RWPE1 (cell line): ENCODE measurements at regions not wholly inside any gene's neighbourhood (a gene's known extent, or its start where the extent isn't known, plus 50 kb on each side); places are given as distances from the start of the nearest gene placed in this dataset.

Source experiments
- CTCF ChIA-PET: fragments of 350-600 bp; sonication (Branson Sonifier 250); formaldehyde crosslinking; extraction: SDS; loops from one replicate; lab custom pipeline; 2021; lab: Yijun Ruan, JAX
- POLR2A ChIA-PET: fragments of 400-600 bp; formaldehyde crosslinking; extraction: SDS; loops from one replicate; lab custom pipeline; 2020; ENCODE audit warnings: antibody characterized with exemption; ENCODE audit not compliant: low non-redundant PET; lab: Yijun Ruan, JAX
- DNase-seq: peaks from one replicate; pipeline ENCODE4 v3.0.0; 2012; ENCODE audit warnings: low spot score
- H3K27ac ChIP-seq: fragments of 450-650 bp; 2 replicates; pipeline ENCODE4 v1.5.1; 2017
- CTCF ChIP-seq: fragments of 450-650 bp; conservative IDR thresholded peaks from 2 replicates; pipeline ENCODE4 v1.5.1; 2017; ENCODE audit warnings: low read depth, mild to moderate bottlenecking

GRCh38 chr12:119283310-119283709, 51.2 kb upstream of the CCDC60 start:
- no peak for DNase-seq
- CTCF ChIA-PET = interaction anchor here (0.8 kb wide), 1 partner anchor 130 kb away, joined by 3 read pairs; no protein-coding TSS in a partner anchor
- TF ChIP-seq CTCF = no peak
- H3K27ac ChIP-seq = no peak overlapping the region
- POLR2A ChIA-PET = no interaction called here
